ENCODE measurements at regions not wholly inside any gene's neighbourhood (a gene's known extent, or its start where the extent isn't known, plus 50 kb on each side); places are given as distances from the start of the nearest gene placed in this dataset.
"Not testable (repeated sequence)": the region's sequence is repeated elsewhere in the genome, so short reads cannot be mapped to it uniquely, and the experiment has no call there.

DNA sequence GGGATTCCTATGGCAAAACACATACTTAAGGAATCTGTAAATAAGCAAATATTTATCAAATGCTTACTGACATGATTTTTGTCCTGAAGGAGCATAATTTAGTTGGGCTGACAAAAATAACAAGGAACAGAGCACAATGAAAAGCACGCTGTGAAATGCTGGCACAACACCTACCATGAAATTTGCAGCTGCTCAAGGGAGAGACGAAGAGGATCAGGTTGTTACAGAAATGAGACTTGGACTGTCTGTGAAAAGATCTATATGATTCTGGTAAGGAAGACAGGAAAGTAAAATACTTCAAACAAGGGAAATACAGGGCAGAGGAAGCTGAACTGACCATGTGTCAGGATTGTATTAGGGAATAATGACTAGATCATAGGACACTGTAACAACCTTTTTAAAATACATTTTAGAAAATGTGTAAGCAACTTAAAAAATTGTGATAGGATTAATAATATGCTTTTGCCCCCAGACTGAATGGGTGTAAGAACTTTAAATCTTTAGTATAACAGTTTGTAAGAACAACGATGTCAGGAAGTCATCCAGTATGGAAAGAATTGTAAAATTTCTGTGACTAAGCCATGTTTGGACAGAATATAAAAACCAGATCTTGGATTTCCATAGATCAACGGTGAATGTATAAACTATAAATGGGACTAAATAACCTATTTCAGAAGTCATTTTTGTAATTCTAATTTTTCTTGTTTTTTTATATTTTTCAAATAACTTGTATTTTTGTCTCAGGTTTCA, 1556.0 kb downstream of the EFNB2 start:
- DNase-seq, result no peak

GRCh38 chr13:104976986-104977385, 1558.5 kb downstream of the EFNB2 start:
- no peak for DNase-seq

GRCh38 chr13:104975272-104975671, 1560.2 kb downstream of the EFNB2 start:
- DNase-seq, result no peak

GRCh38 chr13:104968876-104969275, 1566.6 kb downstream of the EFNB2 start:
- DNase-seq, result no peak

GRCh38 chr13:104967836-104968630, 1567.4 kb downstream of the EFNB2 start:
- peak; percentile 43 to 81 for DNase-seq

DNA sequence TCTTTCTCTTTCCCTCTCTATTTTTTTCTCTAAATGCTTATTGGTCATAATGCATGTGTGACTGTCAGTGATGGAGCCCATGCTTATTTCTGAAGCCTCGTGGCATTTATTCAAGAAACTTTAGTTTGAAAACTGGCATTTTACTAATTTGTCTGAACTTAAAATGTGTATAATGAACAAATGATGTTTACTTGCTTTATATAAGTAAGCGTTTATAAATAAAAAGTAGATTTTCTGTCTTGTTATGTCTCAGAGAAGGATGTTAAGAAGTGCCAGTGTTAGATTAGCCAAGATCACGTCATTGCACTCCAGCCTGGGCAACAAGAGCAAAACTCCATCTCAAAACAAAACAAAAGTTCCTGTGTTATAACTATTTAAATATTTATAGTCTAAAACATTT, 1568.1 kb downstream of the EFNB2 start:
- DNase-seq, result no peak

- DNase-seq, result peak in 1 of 2 experiments; percentile 19
Observed at GRCh38 chr13:104962411-104962810, 1573.1 kb downstream of the EFNB2 start.

- no peak for DNase-seq
Observed at GRCh38 chr13:104961246-104961645, 1574.2 kb downstream of the EFNB2 start.

GRCh38 chr13:104954210-104954609, 1581.3 kb downstream of the EFNB2 start:
- DNase-seq, result no peak

DNA sequence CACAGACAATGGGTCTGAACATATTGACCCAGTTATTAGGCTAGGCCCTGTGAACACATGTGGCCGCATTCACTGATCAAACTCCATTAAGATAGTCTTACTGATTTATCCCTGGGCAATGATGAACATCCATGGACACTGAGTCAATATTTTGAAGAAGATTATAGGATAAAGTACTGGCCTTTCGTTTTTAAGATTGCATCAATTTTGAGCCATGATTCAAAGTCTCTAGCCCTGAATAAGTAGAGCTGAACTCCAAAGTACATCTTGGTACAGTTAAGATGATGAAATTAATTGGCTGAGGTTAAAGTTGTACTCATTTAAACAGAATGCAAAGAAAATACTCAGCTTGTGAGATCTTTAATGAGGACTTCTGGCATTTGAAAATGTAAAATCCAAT, 1581.9 kb downstream of the EFNB2 start:
- DNase-seq, result no peak

GRCh38 chr13:104949840-104950740, 1585.4 kb downstream of the EFNB2 start:
- DNase-seq, result no peak

- no peak for DNase-seq
Observed at GRCh38 chr13:104944176-104944575, 1591.3 kb downstream of the EFNB2 start.

- no peak for DNase-seq
Observed at GRCh38 chr13:104943331-104943730, 1592.1 kb downstream of the EFNB2 start.

- DNase-seq, result no peak
Observed at GRCh38 chr13:104937881-104938280, 1597.6 kb downstream of the EFNB2 start.

DNA sequence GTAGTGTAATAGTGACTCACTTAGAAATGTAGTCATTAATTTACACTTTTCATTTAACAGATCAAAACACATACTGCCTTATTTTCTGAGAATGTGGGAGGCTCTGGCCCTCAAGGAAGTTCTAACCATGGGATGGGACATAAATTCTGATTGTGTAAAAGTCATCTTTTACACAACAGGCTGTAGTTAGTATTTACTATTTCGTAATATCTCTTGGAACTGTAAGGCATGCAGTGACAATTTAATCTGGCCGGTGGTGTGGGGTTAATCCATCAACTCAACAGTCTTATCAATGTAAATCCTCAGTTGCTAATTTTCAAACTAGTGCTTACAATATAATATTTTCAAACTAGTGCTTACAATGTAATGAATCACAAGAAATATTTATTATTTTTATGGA, 1599.2 kb downstream of the EFNB2 start:
- no peak for DNase-seq

GRCh38 chr13:104920513-104920912, 1614.9 kb downstream of the EFNB2 start:
- DNase-seq, result not testable (repeated sequence)

DNA sequence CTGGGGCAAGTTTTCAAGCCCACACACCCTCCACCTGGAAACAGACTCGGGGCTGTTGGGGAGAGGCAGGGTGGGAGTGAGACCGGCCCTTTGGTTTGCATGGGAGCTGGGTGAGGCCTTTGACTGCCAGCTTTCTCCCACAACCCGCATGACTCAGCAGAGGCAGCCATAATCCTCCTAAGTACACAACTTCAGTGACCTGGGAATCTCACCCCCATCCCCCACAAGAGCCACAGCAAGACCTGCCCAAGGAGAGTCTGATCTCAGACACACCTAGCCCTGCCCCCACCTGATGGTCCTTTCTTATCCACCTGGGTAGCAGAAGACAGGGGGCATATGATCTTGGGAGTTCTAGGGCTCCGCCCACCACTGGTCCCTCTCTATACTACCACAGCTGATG, 1615.4 kb downstream of the EFNB2 start:
- DNase-seq, result no peak

DNA sequence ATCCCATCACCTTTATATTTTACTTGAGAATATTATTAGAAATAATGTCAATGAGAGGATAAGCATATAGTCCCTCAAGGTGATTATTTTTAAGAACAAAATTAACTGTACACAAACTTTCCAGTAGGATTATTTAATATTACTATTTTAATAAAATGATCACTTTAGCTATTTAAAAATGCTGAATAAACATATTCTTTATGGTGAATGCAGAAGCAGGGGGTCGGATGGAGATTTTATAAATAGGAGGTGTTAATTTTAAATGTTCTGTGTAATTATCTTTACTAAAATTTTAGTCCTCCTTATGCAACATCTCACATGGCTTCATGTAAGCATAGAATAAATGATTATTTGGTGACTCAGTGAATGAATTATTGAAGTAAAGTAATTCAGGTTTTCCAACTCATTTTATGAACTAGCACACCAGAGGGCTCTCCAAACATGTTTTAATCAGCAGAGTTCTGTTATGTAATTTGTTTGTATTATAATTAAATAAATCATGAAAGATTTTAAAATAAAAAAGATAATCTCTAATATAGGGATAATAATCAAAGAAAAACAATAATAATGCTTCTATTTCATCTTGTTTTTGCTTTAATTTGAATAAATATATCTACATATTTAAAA, 1635.2 kb downstream of the EFNB2 start:
- no peak for DNase-seq

- DNase-seq, result no peak
Observed at GRCh38 chr13:104898484-104898883, 1637.0 kb downstream of the EFNB2 start.

DNA sequence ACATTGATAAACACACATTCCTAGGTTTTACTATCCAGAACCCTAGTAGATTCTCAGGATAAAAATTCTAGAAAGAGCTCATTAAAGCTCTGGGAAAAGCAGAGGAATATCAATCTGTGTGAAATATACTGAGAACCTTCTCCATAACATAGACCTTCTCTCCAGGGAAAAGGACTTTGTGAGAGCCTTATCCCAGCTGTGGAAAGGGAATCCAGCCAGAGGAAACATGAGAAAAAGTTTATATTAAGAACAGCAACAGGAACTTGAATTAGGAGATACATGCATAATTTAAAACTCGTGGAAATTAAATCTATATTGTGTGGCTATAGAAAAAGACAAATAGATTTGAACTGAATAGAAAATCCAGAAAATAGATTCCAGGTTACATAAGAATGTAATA, 1639.9 kb downstream of the EFNB2 start:
- no peak for DNase-seq

DNA sequence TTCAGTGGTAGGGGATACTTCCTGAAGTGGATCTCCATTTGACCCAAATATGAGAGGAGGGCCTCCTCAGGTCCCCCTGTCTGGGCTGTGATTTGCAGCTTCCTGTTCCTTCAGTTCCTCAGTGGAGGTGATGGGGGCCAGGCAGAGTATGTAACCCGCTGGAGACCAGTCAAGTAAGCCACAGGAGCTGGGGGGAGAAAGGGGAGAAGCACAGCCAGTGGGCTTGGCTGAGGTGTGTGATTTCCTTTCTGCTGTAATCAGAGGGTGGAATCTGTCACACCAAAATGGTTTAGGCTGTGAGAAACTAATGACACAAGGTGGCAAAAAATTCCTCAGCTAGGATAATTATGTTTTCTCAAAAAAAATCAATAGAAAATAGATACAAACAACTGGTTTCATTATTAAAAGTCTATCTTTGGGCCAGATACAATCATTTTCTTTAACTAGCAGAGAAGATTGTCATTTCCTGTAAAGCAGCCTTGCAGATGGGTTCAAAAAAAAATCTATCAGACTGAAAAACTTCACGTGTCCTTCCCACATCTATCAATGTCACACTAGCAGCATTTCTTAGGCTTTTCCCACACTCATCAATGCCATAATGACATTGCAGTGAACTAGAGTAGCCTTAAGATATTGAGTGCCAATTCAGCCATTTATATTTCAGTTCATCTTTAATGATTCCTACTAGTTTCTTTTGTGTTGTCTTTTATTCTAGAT, 1660.3 kb downstream of the EFNB2 start:
- DNase-seq, result no peak

DNA sequence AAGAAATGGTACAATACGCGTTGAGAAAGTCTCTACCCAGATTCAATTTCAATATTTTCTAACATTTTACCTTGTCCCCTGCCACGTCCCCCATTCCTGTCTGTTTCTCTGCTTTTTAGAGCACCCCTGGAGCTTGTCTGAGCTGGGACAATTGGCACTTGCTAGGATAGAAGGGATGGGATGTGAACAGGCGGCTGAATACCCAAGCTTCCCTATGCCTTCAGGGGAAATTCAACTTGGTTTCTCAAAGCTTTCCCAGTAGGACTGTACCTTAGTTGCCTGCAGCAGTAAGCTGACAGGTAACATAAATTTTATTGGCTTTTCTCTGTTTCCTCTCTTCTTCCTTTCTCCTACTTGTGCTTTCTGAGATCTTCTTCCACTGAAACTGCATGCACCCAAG, 1663.3 kb downstream of the EFNB2 start:
- no peak for DNase-seq
